Urothelium cell line (cell line): ENCODE measurements at regions not wholly inside any gene's neighbourhood (a gene's known extent, or its start where the extent isn't known, plus 50 kb on each side); places are given as distances from the start of the nearest gene placed in this dataset.
A peak's percentile ranks its signal among the peaks of the same experiment; 100 is the strongest.

Experiments
- DNase-seq: peaks from one replicate; pipeline ENCODE4 v3.0.0; 2011; ENCODE audit warnings: low spot score, mixed read lengths
- FAIRE-seq: peaks from 2 replicates; lab custom pipeline; 2011; peaks lifted over from hg19 to GRCh38; lab: Jason Lieb, UNC

- FAIRE-seq (no peak), DNase-seq (no peak)
Observed at GRCh38 chr12:94059394-94060368, 88.7 kb upstream of the PLXNC1 start.

GRCh38 chr12:94062194-94062593 is 86.2 kb upstream of the PLXNC1 start:
- no peak for FAIRE-seq
- no peak for DNase-seq

GRCh38 chr12:94062796-94063635 is 85.4 kb upstream of the PLXNC1 start:
- no peak for FAIRE-seq
- no peak for DNase-seq

- FAIRE-seq = no peak
- no peak for DNase-seq
Observed at GRCh38 chr12:94070520-94070919, 77.9 kb upstream of the PLXNC1 start.

- no peak for DNase-seq
- FAIRE-seq = no peak
Observed at GRCh38 chr12:94071258-94071657, 77.1 kb upstream of the PLXNC1 start.

DNA sequence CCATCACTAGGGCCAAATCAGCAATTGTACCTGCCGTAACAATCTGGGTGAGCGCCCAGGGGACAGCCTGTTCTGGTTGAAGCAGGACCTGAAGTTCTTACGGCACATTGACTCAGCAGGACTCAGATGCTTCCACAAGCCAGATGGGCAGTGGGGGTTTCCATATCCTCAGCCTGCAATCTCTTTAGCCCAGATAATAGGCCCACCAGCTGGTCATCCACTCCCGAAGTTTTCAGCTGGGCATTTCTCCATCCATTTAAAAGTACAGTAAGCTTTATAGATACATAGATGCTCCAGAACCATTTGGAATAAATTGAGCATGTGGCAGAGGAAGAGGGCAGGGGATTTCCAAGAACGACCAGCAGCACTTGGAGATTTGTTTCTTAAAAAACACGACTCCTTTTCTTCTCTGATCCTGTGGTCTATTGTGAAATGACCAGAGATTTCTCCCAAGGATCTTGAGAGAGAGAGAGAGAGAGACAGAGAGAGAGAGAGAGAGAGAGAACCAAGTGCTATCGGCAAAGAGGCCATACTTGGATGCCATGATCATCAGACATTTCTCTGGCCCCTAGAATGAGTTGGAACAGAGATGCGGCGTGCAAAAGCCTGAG is 74.8 kb upstream of the PLXNC1 start:
- DNase-seq (no peak), FAIRE-seq (no peak)

DNA sequence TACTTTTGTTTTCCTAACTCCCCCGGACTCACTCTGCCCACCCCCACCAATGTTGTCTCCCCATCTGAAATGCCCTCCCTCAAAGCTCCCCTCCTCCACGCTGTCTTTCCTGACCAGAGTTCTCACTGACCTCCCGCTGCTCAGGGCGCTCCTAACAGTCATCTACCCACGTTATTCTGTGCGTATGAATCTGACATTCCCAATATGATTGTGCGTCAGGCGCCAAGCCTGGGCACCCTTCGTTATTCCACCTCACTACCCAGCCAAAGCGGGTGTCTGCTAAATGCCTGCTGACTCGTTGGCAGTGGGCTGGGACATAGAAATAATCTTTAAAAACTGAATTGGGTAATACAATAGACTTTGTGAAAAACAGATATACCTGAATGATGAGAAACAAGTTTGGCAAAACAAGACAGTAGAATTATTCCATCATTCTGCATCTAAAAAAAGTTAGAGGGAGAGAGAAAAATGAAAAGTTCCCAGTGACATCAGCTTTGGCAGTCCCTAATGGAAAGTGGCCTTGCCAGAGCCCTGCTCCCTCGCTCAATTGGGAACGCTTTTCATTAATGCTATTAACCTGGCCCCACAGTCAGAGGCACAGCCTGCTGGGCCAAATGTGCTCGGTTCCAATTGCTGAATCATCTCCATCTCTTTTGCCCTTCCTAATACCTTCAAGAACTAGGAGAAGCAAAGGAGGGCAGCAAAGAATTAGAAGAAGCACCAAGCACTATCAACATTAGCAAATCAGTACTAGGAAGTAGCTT is 74.0 kb upstream of the PLXNC1 start:
- FAIRE-seq = no peak
- DNase-seq = no peak

DNA sequence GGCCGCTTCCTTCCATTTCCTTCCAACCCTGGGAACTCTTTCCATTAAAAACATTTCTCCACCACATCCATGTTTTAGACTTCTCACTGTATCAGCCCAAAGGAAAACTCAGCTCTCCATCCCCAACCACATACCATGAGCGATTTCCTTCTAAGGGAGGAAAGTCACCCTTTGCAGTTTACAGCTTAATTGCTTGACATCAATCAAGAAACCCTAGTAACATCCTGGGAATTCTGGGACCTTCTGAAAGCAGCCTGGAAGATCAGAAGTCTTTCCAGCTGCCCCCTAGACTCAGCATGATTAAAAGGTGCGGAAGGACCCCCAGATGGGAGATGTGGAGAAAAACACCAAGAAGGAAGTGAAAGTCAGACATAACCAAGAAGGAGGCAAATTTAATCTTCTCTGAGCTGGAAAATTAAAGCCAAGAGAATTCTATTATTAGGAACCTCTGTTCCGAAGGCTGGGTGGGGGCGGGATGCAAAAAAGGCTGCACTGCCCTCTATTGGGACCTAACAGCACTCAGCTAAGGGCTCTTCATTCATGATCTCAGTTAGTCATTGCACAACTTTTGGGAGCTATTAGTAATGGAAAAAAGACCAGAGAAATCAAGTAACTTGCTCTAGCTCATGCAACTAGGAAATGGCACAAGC is 73.3 kb upstream of the PLXNC1 start:
- DNase-seq (peak; percentile 48), FAIRE-seq (no peak)

DNA sequence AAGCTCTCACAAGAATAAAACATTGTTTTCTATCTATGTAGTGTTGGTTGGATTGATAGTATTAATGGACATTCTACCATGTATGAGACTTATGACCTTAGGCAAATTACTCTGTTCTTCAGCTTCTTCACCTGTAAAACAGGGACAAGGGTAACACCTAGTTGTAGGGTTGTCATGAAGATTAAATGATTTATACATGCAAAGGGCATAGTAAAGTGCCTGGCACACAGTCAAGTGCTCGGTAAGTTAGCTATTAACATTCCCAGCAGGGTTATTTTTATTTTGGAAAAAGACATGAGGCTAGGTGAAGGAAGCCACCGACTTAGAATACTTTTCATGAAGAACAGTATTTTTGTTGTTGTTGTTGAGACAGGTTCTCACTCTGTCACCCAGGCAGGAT is 71.2 kb upstream of the PLXNC1 start:
- FAIRE-seq (no peak), DNase-seq (no peak)

- FAIRE-seq (no peak), DNase-seq (no peak)
Observed at GRCh38 chr12:94078138-94078723, 70.1 kb upstream of the PLXNC1 start.

- FAIRE-seq (no peak), DNase-seq (no peak)
Observed at GRCh38 chr12:94078736-94079509, 69.5 kb upstream of the PLXNC1 start.

DNA sequence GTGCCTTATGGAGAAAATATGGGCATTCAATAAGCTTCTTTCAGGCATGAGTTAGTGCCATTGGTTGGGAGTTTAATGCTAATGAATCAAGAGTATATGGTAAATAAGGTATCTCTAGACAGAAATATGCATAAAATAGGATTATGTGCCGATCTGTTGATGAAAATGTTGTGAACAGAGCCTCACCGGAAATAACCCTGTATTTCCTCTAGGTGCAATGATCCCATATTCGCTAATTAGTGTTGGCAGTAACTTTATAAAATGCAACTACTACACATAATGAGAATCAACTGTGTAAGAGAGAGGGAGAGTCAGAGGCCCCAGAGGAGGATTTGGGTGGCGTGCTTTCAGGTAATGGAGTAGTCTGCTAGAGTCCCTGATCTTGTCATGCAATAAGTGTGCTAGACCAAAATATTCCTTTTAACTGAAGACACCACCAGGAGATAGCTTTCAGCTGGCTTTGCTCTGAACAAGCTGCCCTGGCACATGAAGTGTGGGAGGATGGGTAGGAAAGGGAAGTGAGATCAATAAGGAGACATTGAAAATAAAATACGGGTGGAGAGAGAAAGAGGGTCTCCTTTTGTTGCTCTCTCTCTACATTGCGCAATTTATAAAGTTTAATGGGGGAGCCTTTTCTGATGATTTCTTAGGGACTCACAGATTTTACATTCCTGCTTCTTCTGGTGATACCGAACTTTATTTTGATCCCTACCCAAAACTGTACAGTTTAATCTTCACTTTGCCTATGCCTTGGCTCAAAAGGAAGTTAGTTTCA is 68.6 kb upstream of the PLXNC1 start:
- DNase-seq (no peak), FAIRE-seq (no peak)

GRCh38 chr12:94080341-94081009 is 67.9 kb upstream of the PLXNC1 start:
- FAIRE-seq (no peak), DNase-seq (no peak)

GRCh38 chr12:94082690-94083089 is 65.7 kb upstream of the PLXNC1 start:
- DNase-seq (no peak), FAIRE-seq (no peak)

DNA sequence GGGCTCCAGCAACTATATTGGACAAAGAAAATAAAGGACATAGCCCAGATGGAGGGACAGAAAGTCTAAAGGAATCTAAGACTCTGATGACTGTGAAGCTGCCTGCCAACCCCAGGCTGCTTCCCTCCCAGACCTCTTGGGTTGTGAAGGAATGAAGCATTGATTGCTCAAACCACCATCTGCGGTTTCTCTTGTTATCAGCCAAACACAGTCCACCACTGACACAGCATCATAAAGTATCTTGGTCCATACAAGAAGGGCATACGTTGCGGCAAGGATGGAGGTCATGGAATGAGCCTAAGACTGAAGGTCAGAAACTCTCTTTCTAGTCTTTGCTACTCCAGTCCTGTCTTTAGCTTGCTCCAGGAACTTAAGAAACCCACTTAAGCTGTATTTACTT is 58.5 kb upstream of the PLXNC1 start:
- no peak for FAIRE-seq
- DNase-seq = no peak

GRCh38 chr12:94091624-94092023 is 56.8 kb upstream of the PLXNC1 start:
- no peak for FAIRE-seq
- DNase-seq = no peak

- FAIRE-seq = no peak
- no peak for DNase-seq
Observed at GRCh38 chr12:94092516-94093241, 55.7 kb upstream of the PLXNC1 start.
